PC-9 (cell line): ENCODE measurements at regions not wholly inside any gene's neighbourhood (a gene's known extent, or its start where the extent isn't known, plus 50 kb on each side); places are given as distances from the start of the nearest gene placed in this dataset.

ENCODE experiments used
- BruUV-seq: library from RNA; stranded (reverse); fragments of 400-500 nt; replicated peaks from 2 replicates; lab custom pipeline; 2021; lab: Mats Ljungman, UMichigan
- CTCF ChIA-PET: fragments of 300-600 bp; sonication (Branson Sonifier 250); formaldehyde crosslinking; loops from one replicate; lab custom pipeline; 2022; ENCODE audit warnings: antibody characterized with exemption; lab: Charles Lee
- POLR2A ChIA-PET: fragments of 300-600 bp; sonication (Branson Sonifier 250); formaldehyde crosslinking; loops from one replicate; lab custom pipeline; 2022; ENCODE audit warnings: antibody characterized with exemption; ENCODE audit not compliant: unreplicated experiment; lab: Charles Lee
- DNase-seq, 2 experiments: peaks; one replicate each; pipeline versions ENCODE4 v3.0.0 to v3.0.0-alpha.2; 2015 to 2022; ENCODE audit warnings: mixed read lengths in 1 of 2
- H2AFZ ChIP-seq: fragments of 200-600 bp; sonication (generic); 2 replicates; pipeline ENCODE4 v1.8.1; 2017; ENCODE audit warnings: antibody characterized with exemption
- H3F3A ChIP-seq: fragments of 200-600 bp; sonication (generic); 2 replicates; pipeline ENCODE4 v1.8.1; 2017; ENCODE audit warnings: antibody characterized with exemption, mild to moderate bottlenecking, low read depth; ENCODE audit not compliant: insufficient read depth
- H3K27ac ChIP-seq: fragments of 200-600 bp; sonication (generic); 2 replicates; pipeline ENCODE4 v1.6.1; 2016; ENCODE audit warnings: mixed run types
- H3K27me3 ChIP-seq: fragments of 200-600 bp; sonication (generic); 2 replicates; pipeline ENCODE4 v1.6.1; 2016; ENCODE audit warnings: low read depth, mixed run types; ENCODE audit not compliant: insufficient read depth
- H3K36me3 ChIP-seq: fragments of 200-600 bp; sonication (generic); 2 replicates; pipeline ENCODE4 v1.6.1; 2016; ENCODE audit warnings: low read depth, mixed run types
- H3K4me1 ChIP-seq: fragments of 200-600 bp; sonication (generic); replicated peaks from 2 replicates; pipeline ENCODE4 v1.6.1; 2016; ENCODE audit warnings: mixed run types; ENCODE audit not compliant: insufficient read depth
- H3K4me2 ChIP-seq: fragments of 200-600 bp; sonication (generic); 2 replicates; pipeline ENCODE4 v1.6.1; 2017; ENCODE audit warnings: mixed run types
- H3K4me3 ChIP-seq: fragments of 200-600 bp; sonication (generic); 2 replicates; pipeline ENCODE4 v1.6.1; 2016; ENCODE audit warnings: mixed run types
- H3K79me2 ChIP-seq: fragments of 200-600 bp; sonication (generic); 2 replicates; pipeline ENCODE4 v1.6.1; 2017; ENCODE audit warnings: low read depth, mixed run types
- H3K9me2 ChIP-seq: fragments of 200-600 bp; sonication (generic); 2 replicates; pipeline ENCODE4 v1.8.1; 2017; ENCODE audit warnings: mild to moderate bottlenecking; ENCODE audit not compliant: insufficient read depth
- H3K9me3 ChIP-seq: fragments of 200-600 bp; sonication (generic); 2 replicates; pipeline ENCODE4 v1.8.1; 2016; ENCODE audit warnings: low read depth; ENCODE audit not compliant: insufficient read depth
- H4K20me1 ChIP-seq: fragments of 200-600 bp; sonication (generic); 2 replicates; pipeline ENCODE4 v1.8.1; 2017; ENCODE audit not compliant: insufficient read depth
- EZH2 ChIP-seq: fragments of 200-600 bp; sonication (generic); IDR thresholded peaks from 2 replicates; pipeline ENCODE4 v1.8.0; 2017; ENCODE audit warnings: antibody characterized with exemption, low read depth
- intact Hi-C: fragments of 100-400 bp; cut with micrococcal nuclease; formaldehyde crosslinking; loops from one replicate; pipeline ENCODE4 v1.10.0; 2022; ENCODE audit not compliant: unreplicated experiment
- TF ChIP-seq, protein P1 (sequence below): fragments of 200-600 bp; sonication (generic); conservative IDR thresholded peaks from 2 replicates; pipeline ENCODE4 v1.6.1; 2017; ENCODE audit warnings: mixed run types, antibody characterized with exemption, mild to moderate bottlenecking, moderate library complexity

DNA sequence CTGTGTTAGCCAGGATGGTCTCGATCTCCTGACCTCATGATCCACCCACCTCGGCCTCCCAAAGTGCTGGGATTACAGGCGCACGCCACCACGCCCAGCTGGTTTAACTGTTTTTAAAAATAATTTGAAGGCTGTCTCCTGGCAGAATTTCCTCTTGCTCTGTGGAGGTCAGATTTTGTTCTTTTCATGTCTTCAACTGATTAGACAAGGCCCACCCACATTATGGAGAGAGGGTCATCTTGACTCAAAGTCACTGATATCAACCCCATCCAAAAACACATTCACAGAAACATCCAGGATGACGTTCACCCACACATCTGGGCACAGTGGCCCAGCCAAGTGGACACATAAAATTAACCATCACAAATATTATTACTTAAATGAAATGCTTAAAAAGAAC, 365.4 kb downstream of the DHRSX start:
- Histone ChIP-seq H4K20me1 (no peaks in the 10 kb centered on the region), H3K27me3 (no peaks in the 10 kb centered on the region), H3K4me2 (no peak overlapping the region), H3K4me3 (no peak overlapping the region), H3K9me2 (no peaks in the 10 kb centered on the region), H3K4me1 (no peaks in the 10 kb centered on the region), H3K9me3 (no peaks in the 10 kb centered on the region), H2AFZ (no peak overlapping the region), H3K27ac (no peak overlapping the region), H3K79me2 (no peaks in the 10 kb centered on the region), H3K36me3 (no peaks in the 10 kb centered on the region), H3F3A (no peaks in the 10 kb centered on the region)
- no peak for DNase-seq
- intact Hi-C loops, result no loop called here
- POLR2A ChIA-PET, result no interaction called here
- CTCF ChIA-PET, result no interaction called here
- TF ChIP-seq EZH2, result no peak
- TF ChIP-seq, protein P1, sequence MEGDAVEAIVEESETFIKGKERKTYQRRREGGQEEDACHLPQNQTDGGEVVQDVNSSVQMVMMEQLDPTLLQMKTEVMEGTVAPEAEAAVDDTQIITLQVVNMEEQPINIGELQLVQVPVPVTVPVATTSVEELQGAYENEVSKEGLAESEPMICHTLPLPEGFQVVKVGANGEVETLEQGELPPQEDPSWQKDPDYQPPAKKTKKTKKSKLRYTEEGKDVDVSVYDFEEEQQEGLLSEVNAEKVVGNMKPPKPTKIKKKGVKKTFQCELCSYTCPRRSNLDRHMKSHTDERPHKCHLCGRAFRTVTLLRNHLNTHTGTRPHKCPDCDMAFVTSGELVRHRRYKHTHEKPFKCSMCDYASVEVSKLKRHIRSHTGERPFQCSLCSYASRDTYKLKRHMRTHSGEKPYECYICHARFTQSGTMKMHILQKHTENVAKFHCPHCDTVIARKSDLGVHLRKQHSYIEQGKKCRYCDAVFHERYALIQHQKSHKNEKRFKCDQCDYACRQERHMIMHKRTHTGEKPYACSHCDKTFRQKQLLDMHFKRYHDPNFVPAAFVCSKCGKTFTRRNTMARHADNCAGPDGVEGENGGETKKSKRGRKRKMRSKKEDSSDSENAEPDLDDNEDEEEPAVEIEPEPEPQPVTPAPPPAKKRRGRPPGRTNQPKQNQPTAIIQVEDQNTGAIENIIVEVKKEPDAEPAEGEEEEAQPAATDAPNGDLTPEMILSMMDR, result no peak
- no TSS peak for BruUV-seq

DNA sequence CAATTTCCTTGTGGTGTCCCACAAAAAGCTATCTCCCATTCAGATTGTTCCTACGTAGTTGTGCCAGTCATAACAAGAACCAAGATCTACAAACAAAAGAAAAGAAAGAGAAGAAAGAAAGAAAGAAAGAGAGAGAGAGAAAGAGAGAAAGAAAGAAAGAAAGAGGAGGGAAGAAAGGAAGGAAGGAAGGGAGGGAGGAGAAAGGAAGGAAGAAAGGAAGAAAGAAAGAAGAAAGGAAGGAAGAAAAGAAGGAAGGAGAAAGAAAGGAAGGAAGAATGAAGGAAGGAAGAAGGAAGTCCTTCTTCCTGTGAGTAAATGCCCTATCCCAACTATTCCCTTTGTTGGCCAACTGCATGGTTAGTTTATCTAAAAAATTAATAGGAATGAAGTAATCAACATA, 366.0 kb downstream of the DHRSX start:
- Histone ChIP-seq H2AFZ (no peak overlapping the region), H3K27ac (no peak overlapping the region), H3K27me3 (no peaks in the 10 kb centered on the region), H3K4me1 (no peaks in the 10 kb centered on the region), H3K9me2 (no peaks in the 10 kb centered on the region), H3K36me3 (no peaks in the 10 kb centered on the region), H3F3A (no peaks in the 10 kb centered on the region), H3K9me3 (no peaks in the 10 kb centered on the region), H4K20me1 (no peaks in the 10 kb centered on the region), H3K79me2 (no peaks in the 10 kb centered on the region), H3K4me2 (no peak overlapping the region), H3K4me3 (no peak overlapping the region)
- BruUV-seq, result no TSS peak
- no peak for TF ChIP-seq EZH2
- TF ChIP-seq, protein P1, result no peak
- intact Hi-C loops, result no loop called here
- ChIA-PET POLR2A (no interaction called here), CTCF (no interaction called here)
- no peak for DNase-seq
